ENCODE measurements at regions not wholly inside any gene's neighbourhood (a gene's known extent, or its start where the extent isn't known, plus 50 kb on each side); places are given as distances from the start of the nearest gene placed in this dataset.

DNA sequence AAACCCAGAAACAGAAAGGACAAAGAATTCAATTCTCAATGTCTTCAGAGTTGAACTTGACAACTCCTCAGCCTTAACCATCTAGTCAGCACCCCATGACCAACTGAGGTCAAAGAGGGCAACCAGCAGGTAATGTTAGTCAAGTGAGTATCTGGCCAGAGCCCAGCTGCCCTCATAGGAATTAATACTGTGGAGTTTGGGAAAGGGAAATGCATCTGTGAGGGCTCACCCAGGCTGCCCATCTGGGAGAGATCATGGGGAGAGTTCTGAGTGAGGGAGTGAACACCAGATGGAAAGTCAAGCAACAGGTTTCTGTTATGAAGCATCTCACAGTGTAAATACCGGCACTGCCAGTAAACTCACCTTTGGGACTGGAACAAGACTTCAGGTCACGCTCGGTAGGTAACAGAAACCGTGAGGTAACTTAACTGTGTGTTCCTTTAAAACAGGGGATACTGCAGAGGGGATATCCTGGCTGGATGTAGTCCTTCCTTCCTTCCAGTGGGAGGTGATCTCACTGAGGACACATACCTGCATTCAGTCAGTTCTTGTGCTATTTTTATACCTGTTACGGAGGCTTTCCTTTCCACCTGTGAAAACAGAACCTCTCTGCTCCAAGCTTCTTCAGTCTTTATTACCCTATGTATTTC is 94.4 kb downstream of the DAD1 start:
- TF ChIP-seq, protein P1, sequence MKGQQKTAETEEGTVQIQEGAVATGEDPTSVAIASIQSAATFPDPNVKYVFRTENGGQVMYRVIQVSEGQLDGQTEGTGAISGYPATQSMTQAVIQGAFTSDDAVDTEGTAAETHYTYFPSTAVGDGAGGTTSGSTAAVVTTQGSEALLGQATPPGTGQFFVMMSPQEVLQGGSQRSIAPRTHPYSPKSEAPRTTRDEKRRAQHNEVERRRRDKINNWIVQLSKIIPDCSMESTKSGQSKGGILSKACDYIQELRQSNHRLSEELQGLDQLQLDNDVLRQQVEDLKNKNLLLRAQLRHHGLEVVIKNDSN (IDR thresholded peaks at IDR 0.05) = no peak
- TF ChIP-seq EGR1 (IDR thresholded peaks at IDR 0.05) (no peak), CREB1 (IDR thresholded peaks at IDR 0.05; ENCODE audit: low read depth) (no peak), CEBPB (IDR thresholded peaks at IDR 0.05) (no peak), FOXM1 (IDR thresholded peaks at IDR 0.05; ENCODE audit: borderline replicate concordance, low read depth) (no peak), EP300 (IDR thresholded peaks at IDR 0.05; ENCODE audit: borderline replicate concordance) (no peak), RAD21 (IDR thresholded peaks at IDR 0.05; ENCODE audit: low read depth) (no peak), YY1 (IDR thresholded peaks at IDR 0.05; ENCODE audit: low read depth) (no peak), ZBTB7A (IDR thresholded peaks at IDR 0.05; ENCODE audit: low read depth) (no peak), MAX (IDR thresholded peaks at IDR 0.05) (no peak)

GRCh38 chr14:22493753-22494152 is 95.3 kb downstream of the DAD1 start:
- TF ChIP-seq, protein P1 (IDR thresholded peaks at IDR 0.05) = no peak
- TF ChIP-seq TAF1 (IDR thresholded peaks at IDR 0.05; ENCODE audit: low read depth) (no peak), CEBPB (IDR thresholded peaks at IDR 0.05) (no peak), FOXM1 (IDR thresholded peaks at IDR 0.05; ENCODE audit: borderline replicate concordance, low read depth) (no peak), CREB1 (IDR thresholded peaks at IDR 0.05; ENCODE audit: low read depth) (no peak)
- TF ChIP-seq, protein P2, sequence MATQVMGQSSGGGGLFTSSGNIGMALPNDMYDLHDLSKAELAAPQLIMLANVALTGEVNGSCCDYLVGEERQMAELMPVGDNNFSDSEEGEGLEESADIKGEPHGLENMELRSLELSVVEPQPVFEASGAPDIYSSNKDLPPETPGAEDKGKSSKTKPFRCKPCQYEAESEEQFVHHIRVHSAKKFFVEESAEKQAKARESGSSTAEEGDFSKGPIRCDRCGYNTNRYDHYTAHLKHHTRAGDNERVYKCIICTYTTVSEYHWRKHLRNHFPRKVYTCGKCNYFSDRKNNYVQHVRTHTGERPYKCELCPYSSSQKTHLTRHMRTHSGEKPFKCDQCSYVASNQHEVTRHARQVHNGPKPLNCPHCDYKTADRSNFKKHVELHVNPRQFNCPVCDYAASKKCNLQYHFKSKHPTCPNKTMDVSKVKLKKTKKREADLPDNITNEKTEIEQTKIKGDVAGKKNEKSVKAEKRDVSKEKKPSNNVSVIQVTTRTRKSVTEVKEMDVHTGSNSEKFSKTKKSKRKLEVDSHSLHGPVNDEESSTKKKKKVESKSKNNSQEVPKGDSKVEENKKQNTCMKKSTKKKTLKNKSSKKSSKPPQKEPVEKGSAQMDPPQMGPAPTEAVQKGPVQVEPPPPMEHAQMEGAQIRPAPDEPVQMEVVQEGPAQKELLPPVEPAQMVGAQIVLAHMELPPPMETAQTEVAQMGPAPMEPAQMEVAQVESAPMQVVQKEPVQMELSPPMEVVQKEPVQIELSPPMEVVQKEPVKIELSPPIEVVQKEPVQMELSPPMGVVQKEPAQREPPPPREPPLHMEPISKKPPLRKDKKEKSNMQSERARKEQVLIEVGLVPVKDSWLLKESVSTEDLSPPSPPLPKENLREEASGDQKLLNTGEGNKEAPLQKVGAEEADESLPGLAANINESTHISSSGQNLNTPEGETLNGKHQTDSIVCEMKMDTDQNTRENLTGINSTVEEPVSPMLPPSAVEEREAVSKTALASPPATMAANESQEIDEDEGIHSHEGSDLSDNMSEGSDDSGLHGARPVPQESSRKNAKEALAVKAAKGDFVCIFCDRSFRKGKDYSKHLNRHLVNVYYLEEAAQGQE (IDR thresholded peaks at IDR 0.05; ENCODE audit: low read depth) = no peak

- TF ChIP-seq FOXM1 (IDR thresholded peaks at IDR 0.05; ENCODE audit: borderline replicate concordance, low read depth) = no peak
- TF ChIP-seq CEBPB (IDR thresholded peaks at IDR 0.05) = no peak
- TF ChIP-seq YY1 (IDR thresholded peaks at IDR 0.05; ENCODE audit: low read depth) = no peak
Observed at GRCh38 chr14:22492622-22493542, 96.1 kb downstream of the DAD1 start.

GRCh38 chr14:22491683-22492621 is 97.1 kb downstream of the DAD1 start:
- TF ChIP-seq FOXM1 (IDR thresholded peaks at IDR 0.05; ENCODE audit: borderline replicate concordance, low read depth) = no peak
- TF ChIP-seq, protein P1 (IDR thresholded peaks at IDR 0.05) = no peak
- no peak for TF ChIP-seq TEAD4 (IDR thresholded peaks at IDR 0.05)
- no peak for TF ChIP-seq TAF1 (IDR thresholded peaks at IDR 0.05; ENCODE audit: low read depth)
- TF ChIP-seq MAX (IDR thresholded peaks at IDR 0.05) = no peak
- TF ChIP-seq, protein P2 (IDR thresholded peaks at IDR 0.05; ENCODE audit: low read depth) = no peak
- TF ChIP-seq EP300 (IDR thresholded peaks at IDR 0.05; ENCODE audit: borderline replicate concordance) = no peak
- no peak for TF ChIP-seq YY1 (IDR thresholded peaks at IDR 0.05; ENCODE audit: low read depth)
- no peak for TF ChIP-seq EGR1 (IDR thresholded peaks at IDR 0.05)
- no peak for TF ChIP-seq NFIC (IDR thresholded peaks at IDR 0.05)
- no peak for TF ChIP-seq CEBPB (IDR thresholded peaks at IDR 0.05)
- TF ChIP-seq CREB1 (IDR thresholded peaks at IDR 0.05; ENCODE audit: low read depth) = no peak
- no peak for TF ChIP-seq RAD21 (IDR thresholded peaks at IDR 0.05; ENCODE audit: low read depth)
- no peak for TF ChIP-seq TCF12 (IDR thresholded peaks at IDR 0.05; ENCODE audit: low read depth)
- TF ChIP-seq ZBTB7A (IDR thresholded peaks at IDR 0.05; ENCODE audit: low read depth) = no peak
